HCT116 (cell line): ENCODE measurements at regions not wholly inside any gene's neighbourhood (a gene's known extent, or its start where the extent isn't known, plus 50 kb on each side); places are given as distances from the start of the nearest gene placed in this dataset.

Experiments used
- ATAC-seq: fragments of 200-7000 bp; cut with Tn5 transposase; 2 replicates; pipeline ENCODE4 v1.9.1; 2020; ENCODE audit warnings: mild to moderate bottlenecking, moderate library complexity
- BruUV-seq: library from RNA; stranded (reverse); fragments of 400-500 nt; replicated peaks from 2 replicates; lab custom pipeline; 2021; lab: Mats Ljungman, UMichigan
- CTCF ChIA-PET: fragments of 300-600 bp; sonication (Branson Sonifier 250); formaldehyde crosslinking; loops from one replicate; lab custom pipeline; 2021; ENCODE audit warnings: antibody characterized with exemption; lab: Charles Lee
- POLR2A ChIA-PET: fragments of 300-600, 350-600 bp; sonication (Branson Sonifier 250); formaldehyde crosslinking; loops from one replicate; lab custom pipeline; 2021; ENCODE audit warnings: antibody characterized with exemption; lab: Charles Lee
- RAD21 ChIA-PET, 2 experiments: fragments of 300-600 bp; sonication (Branson Sonifier 250); formaldehyde crosslinking; loops; one replicate each; lab custom pipeline; 2023; ENCODE audit warnings: low total read pairs in 2 of 2; ENCODE audit not compliant: uncharacterized antibody in 2 of 2, unreplicated experiment in 2 of 2, low non-redundant PET in 1 of 2; lab: Charles Lee
- DNase-seq: peaks from one replicate; pipeline ENCODE4 v3.0.0-alpha.2; 2010; ENCODE audit warnings: low read depth, low spot score
- H2AFZ ChIP-seq: fragments of 200-600 bp; shearing (Covaris generic), sonication (generic); 2 replicates; pipeline ENCODE4 v1.6.1; 2017; ENCODE audit warnings: low read depth, mixed run types, mixed read lengths, antibody characterized with exemption, low read length; ENCODE audit not compliant: poor library complexity, severe bottlenecking
- H3K27ac ChIP-seq: 2 replicates; pipeline ENCODE4 v1.5.1; 2012; ENCODE audit warnings: low read depth, low read length
- H3K27me3 ChIP-seq: fragments of 200-600 bp; sonication (generic); 2 replicates; pipeline ENCODE4 v1.6.1; 2016; ENCODE audit warnings: mixed run types, low read length, mixed read lengths; ENCODE audit not compliant: insufficient read depth
- H3K36me3 ChIP-seq, 2 experiments: fragments of 200-500 bp in 1 of 2; fragments of 200-600 bp in 1 of 2; sonication (Bioruptor generic) in 1 of 2; sonication (generic) in 1 of 2; 2 replicates each; pipeline versions ENCODE4 v1.5.1 to v1.6.1; 2014 to 2016; ENCODE audit warnings: low read length in 2 of 2, inconsistent platforms in 1 of 2, mixed read lengths in 1 of 2, mixed run types in 1 of 2; ENCODE audit not compliant: insufficient read depth in 2 of 2, control insufficient read depth in 1 of 2
- H3K4me1 ChIP-seq, 2 experiments: fragments of 200-600 bp in 1 of 2; sonication (generic) in 1 of 2; 2 replicates each; pipeline versions ENCODE4 v1.5.1 to v1.6.1; 2012 to 2017; ENCODE audit warnings: low read length in 2 of 2, inconsistent platforms in 1 of 2, mild to moderate bottlenecking in 1 of 2, mixed read lengths in 1 of 2, mixed run types in 1 of 2, moderate library complexity in 1 of 2; ENCODE audit not compliant: insufficient read depth in 2 of 2, control insufficient read depth in 1 of 2
- H3K4me2 ChIP-seq: fragments of 200-600 bp; sonication (generic); 2 replicates; pipeline ENCODE4 v1.6.1; 2017; ENCODE audit warnings: mixed run types, low read length, mixed read lengths
- H3K4me3 ChIP-seq, 2 experiments: fragments of 200-600 bp in 1 of 2; sonication (generic) in 1 of 2; replicated peaks in 1 of 2; 2 replicates each; pipeline ENCODE4 v1.5.1; 2011 to 2016; ENCODE audit warnings: low read length in 2 of 2, control low read depth in 1 of 2, low read depth in 1 of 2, mild to moderate bottlenecking in 1 of 2, mixed read lengths in 1 of 2, mixed run types in 1 of 2
- H3K79me2 ChIP-seq: fragments of 200-600 bp; sonication (generic); 2 replicates; pipeline ENCODE4 v1.6.1; 2017; ENCODE audit warnings: mild to moderate bottlenecking, mixed run types, low read length, moderate library complexity, mixed read lengths; ENCODE audit not compliant: insufficient read depth
- H3K9ac ChIP-seq: fragments of 200-600 bp; sonication (generic); 2 replicates; pipeline ENCODE4 v1.6.1; 2016; ENCODE audit warnings: low read length, mixed read lengths
- H3K9me2 ChIP-seq: fragments of 200-600 bp; sonication (generic), shearing (Covaris generic); 2 replicates; pipeline ENCODE4 v1.6.1; 2017; ENCODE audit warnings: mixed run types, mild to moderate bottlenecking, moderate library complexity; ENCODE audit not compliant: insufficient read depth
- H3K9me3 ChIP-seq, 2 experiments: fragments of 200-500 bp in 1 of 2; fragments of 200-600 bp in 1 of 2; sonication (Bioruptor generic) in 1 of 2; sonication (generic) in 1 of 2; 2 replicates each; pipeline ENCODE4 v1.6.1; 2014 to 2017; ENCODE audit warnings: low read length in 2 of 2, mixed read lengths in 2 of 2, inconsistent platforms in 1 of 2, low read depth in 1 of 2, mild to moderate bottlenecking in 1 of 2, mixed run types in 1 of 2, moderate library complexity in 1 of 2; ENCODE audit not compliant: control insufficient read depth in 1 of 2, insufficient read depth in 1 of 2
- H4K20me1 ChIP-seq: fragments of 200-600 bp; sonication (generic), shearing (Covaris generic); 2 replicates; pipeline ENCODE4 v1.6.1; 2017; ENCODE audit warnings: mixed run types, mild to moderate bottlenecking, moderate library complexity; ENCODE audit not compliant: insufficient read depth
- CBX3 ChIP-seq: IDR thresholded peaks from 2 replicates; pipeline ENCODE4 v1.6.1; 2012; ENCODE audit warnings: low read depth
- CEBPB ChIP-seq: IDR thresholded peaks from 2 replicates; pipeline ENCODE4 v1.6.1; 2012; ENCODE audit warnings: low read depth
- CTCF ChIP-seq, 3 experiments: fragments of 200-600 bp in 1 of 3; sonication (generic) in 1 of 3; IDR thresholded peaks in 2 of 3; conservative IDR thresholded peaks in 1 of 3; 2 replicates each; pipeline ENCODE4 v1.5.1; 2012 to 2017; ENCODE audit warnings: low read depth in 2 of 3, low read length in 2 of 3, antibody characterized with exemption in 1 of 3, borderline replicate concordance in 1 of 3, control low read depth in 1 of 3, mild to moderate bottlenecking in 1 of 3, mixed read lengths in 1 of 3, mixed run types in 1 of 3, moderate library complexity in 1 of 3; ENCODE audit not compliant: insufficient read depth in 1 of 3
- EGR1 ChIP-seq: IDR thresholded peaks from 2 replicates; pipeline ENCODE4 v1.6.1; 2012; ENCODE audit warnings: low read depth
- EZH2 ChIP-seq: fragments of 200-600 bp; sonication (generic); IDR thresholded peaks from 2 replicates; pipeline ENCODE4 v1.6.1; 2017; ENCODE audit warnings: antibody characterized with exemption, mixed run types
- EZH2phosphoT487 ChIP-seq: fragments of 200-600 bp; IDR thresholded peaks from 2 replicates; pipeline ENCODE4 v1.6.1; 2018; ENCODE audit warnings: antibody characterized with exemption, borderline replicate concordance
- FOSL1 ChIP-seq: IDR thresholded peaks from 2 replicates; pipeline ENCODE4 v1.6.1; 2012; ENCODE audit warnings: low read depth
- JUND ChIP-seq: IDR thresholded peaks from 2 replicates; pipeline ENCODE4 v1.6.1; 2012
- POLR2A ChIP-seq: IDR thresholded peaks from 2 replicates; pipeline ENCODE4 v1.7.0; 2011; ENCODE audit warnings: borderline replicate concordance; ENCODE audit not compliant: insufficient read depth, insufficient read length; ENCODE audit errors: extremely low read depth
- POLR2AphosphoS5 ChIP-seq: IDR thresholded peaks from 2 replicates; pipeline ENCODE4 v1.6.1; 2011; ENCODE audit warnings: mild to moderate bottlenecking, low read depth, low read length, moderate library complexity
- RAD21 ChIP-seq: IDR thresholded peaks from 2 replicates; pipeline ENCODE4 v1.6.1; 2012; ENCODE audit warnings: low read depth, mild to moderate bottlenecking
- SIN3A ChIP-seq: IDR thresholded peaks from 2 replicates; pipeline ENCODE4 v1.6.1; 2012; ENCODE audit warnings: low read depth
- SP1 ChIP-seq: IDR thresholded peaks from 2 replicates; pipeline ENCODE4 v1.6.1; 2012; ENCODE audit warnings: low read depth
- SRF ChIP-seq: IDR thresholded peaks from 2 replicates; pipeline ENCODE4 v1.6.1; 2012; ENCODE audit warnings: low read depth
- TCF7L2 ChIP-seq: IDR thresholded peaks from 2 replicates; pipeline ENCODE4 v1.7.0; 2011; ENCODE audit warnings: borderline replicate concordance, inconsistent platforms; ENCODE audit not compliant: insufficient read depth, insufficient read length; ENCODE audit errors: extremely low read depth
- YY1 ChIP-seq: IDR thresholded peaks from 2 replicates; pipeline ENCODE4 v1.6.1; 2011; ENCODE audit warnings: low read length, low read depth, moderate library complexity, mild to moderate bottlenecking; ENCODE audit not compliant: insufficient replicate concordance; ENCODE audit errors: extremely low read depth
- ZFX ChIP-seq: fragments of 450-650 bp; IDR thresholded peaks from 2 replicates; pipeline ENCODE4 v1.6.1; 2017
- ZNF274 ChIP-seq: fragments of 200-500 bp; sonication (Bioruptor generic); IDR thresholded peaks from 2 replicates; pipeline ENCODE4 v1.6.1; 2014; ENCODE audit warnings: mild to moderate bottlenecking, low read depth, low read length, inconsistent platforms
- intact Hi-C: fragments of 100-400 bp; cut with micrococcal nuclease; formaldehyde crosslinking; loops from 2 replicates; pipeline ENCODE4 v1.10.0; 2022
- TF ChIP-seq, protein P1 (sequence below): IDR thresholded peaks from 2 replicates; pipeline ENCODE4 v1.6.1; 2011; ENCODE audit warnings: mild to moderate bottlenecking, low read length, moderate library complexity; ENCODE audit not compliant: insufficient replicate concordance; ENCODE audit errors: extremely low read depth
- TF ChIP-seq, protein P2 (sequence below): IDR thresholded peaks from 2 replicates; pipeline ENCODE4 v1.6.1; 2012

- H3K4me1 ChIP-seq = no peaks in the 10 kb centered on the region
- no peaks in the 10 kb centered on the region for H3K9me2 ChIP-seq
- DNase-seq (no peak), ATAC-seq (no peak)
- H3K9me3 ChIP-seq = peaks cover 0 to 3% of the 10 kb centered on the region in 2 experiments; a peak in 1 of 4 replicates
- no peaks in the 10 kb centered on the region for H3K36me3 ChIP-seq
- no peak overlapping the region for H3K27ac ChIP-seq
- TF ChIP-seq ZNF274 (no peak), SP1 (no peak), POLR2A (no peak), EGR1 (no peak), SRF (no peak), POLR2AphosphoS5 (no peak), SIN3A (no peak), JUND (no peak), TCF7L2 (no peak), RAD21 (no peak), FOSL1 (no peak), EZH2phosphoT487 (no peak), CTCF (IDR thresholded peaks at IDR 0.05 in 2 of 3, conservative IDR thresholded peaks at IDR 0.05 in 1 of 3; ENCODE audit: borderline replicate concordance in 1 of 3, insufficient read depth in 1 of 3, low read depth in 2 of 3, low read length in 2 of 3) (no peak), CBX3 (no peak), ZFX (no peak), YY1 (no peak), EZH2 (no peak), CEBPB (no peak)
- TF ChIP-seq, protein P1, sequence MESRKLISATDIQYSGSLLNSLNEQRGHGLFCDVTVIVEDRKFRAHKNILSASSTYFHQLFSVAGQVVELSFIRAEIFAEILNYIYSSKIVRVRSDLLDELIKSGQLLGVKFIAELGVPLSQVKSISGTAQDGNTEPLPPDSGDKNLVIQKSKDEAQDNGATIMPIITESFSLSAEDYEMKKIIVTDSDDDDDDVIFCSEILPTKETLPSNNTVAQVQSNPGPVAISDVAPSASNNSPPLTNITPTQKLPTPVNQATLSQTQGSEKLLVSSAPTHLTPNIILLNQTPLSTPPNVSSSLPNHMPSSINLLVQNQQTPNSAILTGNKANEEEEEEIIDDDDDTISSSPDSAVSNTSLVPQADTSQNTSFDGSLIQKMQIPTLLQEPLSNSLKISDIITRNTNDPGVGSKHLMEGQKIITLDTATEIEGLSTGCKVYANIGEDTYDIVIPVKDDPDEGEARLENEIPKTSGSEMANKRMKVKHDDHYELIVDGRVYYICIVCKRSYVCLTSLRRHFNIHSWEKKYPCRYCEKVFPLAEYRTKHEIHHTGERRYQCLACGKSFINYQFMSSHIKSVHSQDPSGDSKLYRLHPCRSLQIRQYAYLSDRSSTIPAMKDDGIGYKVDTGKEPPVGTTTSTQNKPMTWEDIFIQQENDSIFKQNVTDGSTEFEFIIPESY = no peak
- TF ChIP-seq, protein P2, sequence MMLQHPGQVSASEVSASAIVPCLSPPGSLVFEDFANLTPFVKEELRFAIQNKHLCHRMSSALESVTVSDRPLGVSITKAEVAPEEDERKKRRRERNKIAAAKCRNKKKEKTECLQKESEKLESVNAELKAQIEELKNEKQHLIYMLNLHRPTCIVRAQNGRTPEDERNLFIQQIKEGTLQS = no peak
- H3K9ac ChIP-seq = no peak overlapping the region
- no peaks in the 10 kb centered on the region for H3K27me3 ChIP-seq
- ChIA-PET RAD21 (no interaction called here), POLR2A (no interaction called here), CTCF (interaction anchor here (0.6 to 0.7 kb wide), 2 partner anchors 71 to 1141 kb away, joined by 3 read pairs; no protein-coding TSS in a partner anchor)
- BruUV-seq = no TSS peak
- no peaks in the 10 kb centered on the region for H3K79me2 ChIP-seq
- no peaks in the 10 kb centered on the region for H4K20me1 ChIP-seq
- no peak overlapping the region for H2AFZ ChIP-seq
- no peak overlapping the region for H3K4me2 ChIP-seq
- intact Hi-C loops = no loop called here
- no peak overlapping the region for H3K4me3 ChIP-seq
Observed at GRCh38 chr7:94324380-94325121, 70.1 kb upstream of the COL1A2 start.
